ENCODE measurements at regions not wholly inside any gene's neighbourhood (a gene's known extent, or its start where the extent isn't known, plus 50 kb on each side); places are given as distances from the start of the nearest gene placed in this dataset.

DNA sequence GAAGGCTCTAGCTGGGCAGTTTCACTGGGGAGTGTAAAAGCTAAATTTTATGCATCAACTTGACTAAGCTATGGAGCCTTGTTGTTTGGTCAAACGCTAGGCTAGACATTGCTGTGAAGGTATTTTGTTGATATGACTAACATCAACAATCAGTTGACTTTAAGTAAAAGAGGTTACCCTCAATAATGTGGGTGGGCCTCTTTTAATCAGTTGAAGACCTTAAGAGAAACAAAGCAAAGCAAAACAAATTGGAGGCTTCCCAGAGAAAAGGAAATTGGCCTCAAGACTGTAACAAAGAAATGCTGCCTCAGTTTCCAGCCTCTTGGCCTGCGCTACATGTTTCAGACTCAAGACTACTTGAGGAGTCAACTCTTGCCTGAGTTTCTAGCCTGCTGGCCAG lies 50.0 kb upstream of the TSC22D1 start:
- TF ChIP-seq, protein P1, sequence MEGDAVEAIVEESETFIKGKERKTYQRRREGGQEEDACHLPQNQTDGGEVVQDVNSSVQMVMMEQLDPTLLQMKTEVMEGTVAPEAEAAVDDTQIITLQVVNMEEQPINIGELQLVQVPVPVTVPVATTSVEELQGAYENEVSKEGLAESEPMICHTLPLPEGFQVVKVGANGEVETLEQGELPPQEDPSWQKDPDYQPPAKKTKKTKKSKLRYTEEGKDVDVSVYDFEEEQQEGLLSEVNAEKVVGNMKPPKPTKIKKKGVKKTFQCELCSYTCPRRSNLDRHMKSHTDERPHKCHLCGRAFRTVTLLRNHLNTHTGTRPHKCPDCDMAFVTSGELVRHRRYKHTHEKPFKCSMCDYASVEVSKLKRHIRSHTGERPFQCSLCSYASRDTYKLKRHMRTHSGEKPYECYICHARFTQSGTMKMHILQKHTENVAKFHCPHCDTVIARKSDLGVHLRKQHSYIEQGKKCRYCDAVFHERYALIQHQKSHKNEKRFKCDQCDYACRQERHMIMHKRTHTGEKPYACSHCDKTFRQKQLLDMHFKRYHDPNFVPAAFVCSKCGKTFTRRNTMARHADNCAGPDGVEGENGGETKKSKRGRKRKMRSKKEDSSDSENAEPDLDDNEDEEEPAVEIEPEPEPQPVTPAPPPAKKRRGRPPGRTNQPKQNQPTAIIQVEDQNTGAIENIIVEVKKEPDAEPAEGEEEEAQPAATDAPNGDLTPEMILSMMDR (IDR thresholded peaks at IDR 0.05; ENCODE audit: low read length) = no peak
- TF ChIP-seq EZH2 (IDR thresholded peaks at IDR 0.05; ENCODE audit: borderline replicate concordance, low read length) = no peak

All from OCI-LY1 (cell line).